HepG2 (cell line): ENCODE measurements at regions not wholly inside any gene's neighbourhood (a gene's known extent, or its start where the extent isn't known, plus 50 kb on each side); places are given as distances from the start of the nearest gene placed in this dataset.
A peak's percentile ranks its signal among the peaks of the same experiment; 100 is the strongest.

Experiments used
- ARNT2 ChIP-seq: sonication (generic); formaldehyde crosslinking; IDR thresholded peaks from 2 replicates; pipeline ENCODE4 v1.8.0; 2022; ENCODE audit warnings: mild to moderate bottlenecking, low read depth, missing genetic modification reagents, moderate library complexity
- CCDC6 ChIP-seq: sonication (generic); formaldehyde crosslinking; IDR thresholded peaks from 2 replicates; pipeline ENCODE4 v1.8.1; 2022; ENCODE audit warnings: mild to moderate bottlenecking, missing genetic modification reagents, moderate library complexity
- ELF4 ChIP-seq: sonication (generic); formaldehyde crosslinking; IDR thresholded peaks from 2 replicates; pipeline ENCODE4 v1.5.0; 2020; ENCODE audit warnings: missing genetic modification reagents, mild to moderate bottlenecking, moderate library complexity, borderline replicate concordance
- KMT2B ChIP-seq: IDR thresholded peaks from 2 replicates; pipeline ENCODE4 v1.6.1; 2016; ENCODE audit warnings: missing genetic modification reagents, missing compliant biosample characterization
- MED13 ChIP-seq: sonication (generic); formaldehyde crosslinking; IDR thresholded peaks from 2 replicates; pipeline ENCODE4 v1.5.0; 2020; ENCODE audit warnings: missing genetic modification reagents
- NR2C2 ChIP-seq: sonication (generic); formaldehyde crosslinking; IDR thresholded peaks from 2 replicates; pipeline ENCODE4 v1.4.0; 2020; ENCODE audit warnings: missing genetic modification reagents, mild to moderate bottlenecking, moderate library complexity, borderline replicate concordance
- PRPF4 ChIP-seq: fragments of 200-400 bp; formaldehyde crosslinking; IDR thresholded peaks from 2 replicates; pipeline ENCODE4 v1.6.1; 2016; ENCODE audit warnings: low read length, low read depth; ENCODE audit not compliant: poor library complexity, severe bottlenecking
- SMARCE1 ChIP-seq: fragments of 450-650 bp; IDR thresholded peaks from 2 replicates; pipeline ENCODE4 v1.6.1; 2017; ENCODE audit warnings: borderline replicate concordance
- SMYD3 ChIP-seq: sonication (generic); formaldehyde crosslinking; IDR thresholded peaks from 2 replicates; pipeline ENCODE4 v1.8.1; 2023; ENCODE audit warnings: mild to moderate bottlenecking, missing genetic modification reagents
- SP2 ChIP-seq: sonication (generic); formaldehyde crosslinking; IDR thresholded peaks from 2 replicates; pipeline ENCODE4 v1.5.1; 2020; ENCODE audit warnings: mild to moderate bottlenecking, missing genetic modification reagents
- TOPORS ChIP-seq: sonication (generic); formaldehyde crosslinking; IDR thresholded peaks from 2 replicates; pipeline ENCODE4 v1.8.0; 2023; ENCODE audit warnings: mild to moderate bottlenecking, missing genetic modification reagents
- ZNF619 ChIP-seq: sonication (generic); formaldehyde crosslinking; IDR thresholded peaks from 2 replicates; pipeline ENCODE4 v1.4.0; 2020; ENCODE audit warnings: mild to moderate bottlenecking, missing genetic modification reagents
- ZNF788 ChIP-seq: sonication (generic); formaldehyde crosslinking; IDR thresholded peaks from 2 replicates; pipeline ENCODE4 v1.5.0; 2020; ENCODE audit warnings: mild to moderate bottlenecking, missing genetic modification reagents, borderline replicate concordance
- TF ChIP-seq, protein P1 (sequence below): sonication (generic); formaldehyde crosslinking; IDR thresholded peaks from 2 replicates; pipeline ENCODE4 v1.5.0; 2020; ENCODE audit warnings: mild to moderate bottlenecking, missing genetic modification reagents, moderate library complexity
- TF ChIP-seq, protein P2 (sequence below): sonication (generic); formaldehyde crosslinking; IDR thresholded peaks from 2 replicates; pipeline ENCODE4 v1.5.1; 2020; ENCODE audit warnings: missing genetic modification reagents, mild to moderate bottlenecking, borderline replicate concordance
- TF ChIP-seq, protein P3 (sequence below): sonication (generic); formaldehyde crosslinking; IDR thresholded peaks from 2 replicates; pipeline ENCODE4 v1.5.1; 2020; ENCODE audit warnings: missing genetic modification reagents, mild to moderate bottlenecking, borderline replicate concordance
- TF ChIP-seq, protein P4 (sequence below): IDR thresholded peaks from 2 replicates; pipeline ENCODE4 v1.6.1; 2016; ENCODE audit warnings: mild to moderate bottlenecking, missing biosample characterization, missing genetic modification reagents
- TF ChIP-seq, protein P5 (sequence below): IDR thresholded peaks from 2 replicates; pipeline ENCODE4 v1.6.1; 2016; ENCODE audit warnings: missing compliant biosample characterization, missing genetic modification reagents, borderline replicate concordance
- TF ChIP-seq, protein P6 (sequence below): sonication (generic); formaldehyde crosslinking; IDR thresholded peaks from 2 replicates; pipeline ENCODE4 v1.8.0; 2022; ENCODE audit warnings: mild to moderate bottlenecking, missing genetic modification reagents, borderline replicate concordance

DNA sequence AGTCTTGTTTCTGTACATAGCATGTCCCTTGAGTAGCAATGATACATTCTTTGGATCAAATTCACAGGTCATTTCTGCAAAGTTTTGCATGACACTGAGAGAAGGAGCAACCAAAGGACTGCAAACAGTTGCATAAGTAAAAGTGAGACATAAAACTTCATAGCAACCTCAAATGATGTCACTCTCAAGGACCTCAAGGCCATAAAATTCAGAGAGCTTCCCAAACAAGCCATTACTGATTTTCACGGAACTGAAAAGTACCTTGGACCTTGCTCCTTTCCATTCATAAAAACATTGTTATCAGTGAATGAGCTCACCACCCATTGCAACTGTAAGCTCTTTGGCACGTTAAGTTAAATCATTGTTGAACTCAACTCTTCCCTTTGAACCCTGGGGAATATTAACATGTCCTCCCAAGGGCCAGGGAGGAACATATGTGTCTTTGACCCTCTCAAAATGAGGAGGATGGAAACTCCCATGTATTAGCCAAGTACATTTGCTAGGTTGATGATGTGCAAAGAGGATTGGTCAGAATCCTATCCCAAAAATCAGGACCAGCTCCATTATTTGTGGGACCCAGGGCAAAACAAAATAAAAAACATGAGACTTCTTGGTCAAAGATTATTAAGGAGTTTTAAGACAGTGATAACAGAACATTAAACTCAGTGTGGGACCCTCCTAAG is 275.0 kb upstream of the DYNLRB2 start (continued):
- TF ChIP-seq, protein P1, sequence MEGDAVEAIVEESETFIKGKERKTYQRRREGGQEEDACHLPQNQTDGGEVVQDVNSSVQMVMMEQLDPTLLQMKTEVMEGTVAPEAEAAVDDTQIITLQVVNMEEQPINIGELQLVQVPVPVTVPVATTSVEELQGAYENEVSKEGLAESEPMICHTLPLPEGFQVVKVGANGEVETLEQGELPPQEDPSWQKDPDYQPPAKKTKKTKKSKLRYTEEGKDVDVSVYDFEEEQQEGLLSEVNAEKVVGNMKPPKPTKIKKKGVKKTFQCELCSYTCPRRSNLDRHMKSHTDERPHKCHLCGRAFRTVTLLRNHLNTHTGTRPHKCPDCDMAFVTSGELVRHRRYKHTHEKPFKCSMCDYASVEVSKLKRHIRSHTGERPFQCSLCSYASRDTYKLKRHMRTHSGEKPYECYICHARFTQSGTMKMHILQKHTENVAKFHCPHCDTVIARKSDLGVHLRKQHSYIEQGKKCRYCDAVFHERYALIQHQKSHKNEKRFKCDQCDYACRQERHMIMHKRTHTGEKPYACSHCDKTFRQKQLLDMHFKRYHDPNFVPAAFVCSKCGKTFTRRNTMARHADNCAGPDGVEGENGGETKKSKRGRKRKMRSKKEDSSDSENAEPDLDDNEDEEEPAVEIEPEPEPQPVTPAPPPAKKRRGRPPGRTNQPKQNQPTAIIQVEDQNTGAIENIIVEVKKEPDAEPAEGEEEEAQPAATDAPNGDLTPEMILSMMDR (CRISPR knock-in tag): no peak
- TF ChIP-seq SMYD3 (CRISPR knock-in tag) (no peak), SP2 (no peak), KMT2B (CRISPR knock-in tag) (no peak), ZNF788 (peak; percentile 63; the same call in 1 of the 2 replicates), MED13 (peak; percentile 57; the same call in 1 of the 2 replicates), PRPF4 (no peak), NR2C2 (CRISPR knock-in tag) (peak; percentile 92), ZNF619 (no peak), CCDC6 (0 out of 2 replicates have a peak, but pooled peaks have one; percentile 36), ELF4 (CRISPR knock-in tag) (no peak), ARNT2 (CRISPR knock-in tag) (0 out of 2 replicates have a peak, but pooled peaks have one; percentile 23), TOPORS (no peak), SMARCE1 (no peak)
- TF ChIP-seq, protein P2, sequence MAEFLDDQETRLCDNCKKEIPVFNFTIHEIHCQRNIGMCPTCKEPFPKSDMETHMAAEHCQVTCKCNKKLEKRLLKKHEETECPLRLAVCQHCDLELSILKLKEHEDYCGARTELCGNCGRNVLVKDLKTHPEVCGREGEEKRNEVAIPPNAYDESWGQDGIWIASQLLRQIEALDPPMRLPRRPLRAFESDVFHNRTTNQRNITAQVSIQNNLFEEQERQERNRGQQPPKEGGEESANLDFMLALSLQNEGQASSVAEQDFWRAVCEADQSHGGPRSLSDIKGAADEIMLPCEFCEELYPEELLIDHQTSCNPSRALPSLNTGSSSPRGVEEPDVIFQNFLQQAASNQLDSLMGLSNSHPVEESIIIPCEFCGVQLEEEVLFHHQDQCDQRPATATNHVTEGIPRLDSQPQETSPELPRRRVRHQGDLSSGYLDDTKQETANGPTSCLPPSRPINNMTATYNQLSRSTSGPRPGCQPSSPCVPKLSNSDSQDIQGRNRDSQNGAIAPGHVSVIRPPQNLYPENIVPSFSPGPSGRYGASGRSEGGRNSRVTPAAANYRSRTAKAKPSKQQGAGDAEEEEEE: no peak
- TF ChIP-seq, protein P3, sequence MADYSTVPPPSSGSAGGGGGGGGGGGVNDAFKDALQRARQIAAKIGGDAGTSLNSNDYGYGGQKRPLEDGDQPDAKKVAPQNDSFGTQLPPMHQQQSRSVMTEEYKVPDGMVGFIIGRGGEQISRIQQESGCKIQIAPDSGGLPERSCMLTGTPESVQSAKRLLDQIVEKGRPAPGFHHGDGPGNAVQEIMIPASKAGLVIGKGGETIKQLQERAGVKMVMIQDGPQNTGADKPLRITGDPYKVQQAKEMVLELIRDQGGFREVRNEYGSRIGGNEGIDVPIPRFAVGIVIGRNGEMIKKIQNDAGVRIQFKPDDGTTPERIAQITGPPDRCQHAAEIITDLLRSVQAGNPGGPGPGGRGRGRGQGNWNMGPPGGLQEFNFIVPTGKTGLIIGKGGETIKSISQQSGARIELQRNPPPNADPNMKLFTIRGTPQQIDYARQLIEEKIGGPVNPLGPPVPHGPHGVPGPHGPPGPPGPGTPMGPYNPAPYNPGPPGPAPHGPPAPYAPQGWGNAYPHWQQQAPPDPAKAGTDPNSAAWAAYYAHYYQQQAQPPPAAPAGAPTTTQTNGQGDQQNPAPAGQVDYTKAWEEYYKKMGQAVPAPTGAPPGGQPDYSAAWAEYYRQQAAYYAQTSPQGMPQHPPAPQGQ: peak; percentile 87; the same call in 1 of the 2 replicates
- TF ChIP-seq, protein P4, sequence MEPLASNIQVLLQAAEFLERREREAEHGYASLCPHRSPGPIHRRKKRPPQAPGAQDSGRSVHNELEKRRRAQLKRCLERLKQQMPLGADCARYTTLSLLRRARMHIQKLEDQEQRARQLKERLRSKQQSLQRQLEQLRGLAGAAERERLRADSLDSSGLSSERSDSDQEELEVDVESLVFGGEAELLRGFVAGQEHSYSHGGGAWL (CRISPR knock-in tag): no peak
- TF ChIP-seq, protein P5, sequence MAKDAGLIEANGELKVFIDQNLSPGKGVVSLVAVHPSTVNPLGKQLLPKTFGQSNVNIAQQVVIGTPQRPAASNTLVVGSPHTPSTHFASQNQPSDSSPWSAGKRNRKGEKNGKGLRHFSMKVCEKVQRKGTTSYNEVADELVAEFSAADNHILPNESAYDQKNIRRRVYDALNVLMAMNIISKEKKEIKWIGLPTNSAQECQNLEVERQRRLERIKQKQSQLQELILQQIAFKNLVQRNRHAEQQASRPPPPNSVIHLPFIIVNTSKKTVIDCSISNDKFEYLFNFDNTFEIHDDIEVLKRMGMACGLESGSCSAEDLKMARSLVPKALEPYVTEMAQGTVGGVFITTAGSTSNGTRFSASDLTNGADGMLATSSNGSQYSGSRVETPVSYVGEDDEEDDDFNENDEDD: 0 out of 2 replicates have a peak, but pooled peaks have one; percentile 13
- TF ChIP-seq, protein P6, sequence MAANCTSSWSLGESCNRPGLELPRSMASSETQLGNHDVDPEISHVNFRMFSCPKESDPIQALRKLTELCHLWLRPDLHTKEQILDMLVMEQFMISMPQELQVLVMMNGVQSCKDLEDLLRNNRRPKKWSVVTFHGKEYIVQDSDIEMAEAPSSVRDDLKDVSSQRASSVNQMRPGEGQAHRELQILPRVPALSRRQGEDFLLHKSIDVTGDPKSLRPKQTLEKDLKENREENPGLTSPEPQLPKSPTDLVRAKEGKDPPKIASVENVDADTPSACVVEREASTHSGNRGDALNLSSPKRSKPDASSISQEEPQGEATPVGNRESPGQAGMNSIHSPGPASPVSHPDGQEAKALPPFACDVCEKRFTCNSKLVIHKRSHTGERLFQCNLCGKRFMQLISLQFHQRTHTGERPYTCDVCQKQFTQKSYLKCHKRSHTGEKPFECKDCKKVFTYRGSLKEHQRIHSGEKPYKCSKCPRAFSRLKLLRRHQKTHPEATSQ (CRISPR knock-in tag): no peak; the same call in 1 of the 2 replicates
